HG02852 (cell line): ENCODE measurements at regions not wholly inside any gene's neighbourhood (a gene's known extent, or its start where the extent isn't known, plus 50 kb on each side); places are given as distances from the start of the nearest gene placed in this dataset.

ENCODE experiments used
- ATAC-seq: cut with Tn5 transposase; IDR thresholded peaks from one replicate; pipeline ENCODE4 v1.9.1; 2021; ENCODE audit warnings: mild to moderate bottlenecking, moderate library complexity; ENCODE audit not compliant: unreplicated experiment

DNA sequence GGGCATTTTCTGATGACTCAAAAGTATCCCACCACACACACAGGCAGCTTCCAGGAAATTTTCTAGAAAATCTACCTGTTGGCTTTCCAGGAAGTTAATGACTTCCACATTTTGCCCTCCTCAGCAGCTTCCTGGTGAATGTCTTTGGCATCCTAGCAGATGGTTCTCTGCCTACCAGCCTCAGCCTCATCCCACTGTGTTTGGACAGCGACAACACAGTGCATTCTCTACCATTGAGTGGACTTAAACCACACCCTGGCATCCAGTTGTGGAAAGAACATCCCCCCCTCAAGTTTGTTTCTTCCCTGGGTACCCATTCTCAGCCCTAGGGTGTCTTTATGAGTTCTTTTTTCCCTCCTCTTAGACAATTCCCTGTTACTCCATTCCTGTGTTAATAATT lies 50.8 kb upstream of the GADL1 start:
- no peak for ATAC-seq

GRCh38 chr3:30948426-30948825 lies 54.0 kb upstream of the GADL1 start:
- ATAC-seq: no peak

GRCh38 chr3:30951826-30952225 lies 57.4 kb upstream of the GADL1 start:
- no peak for ATAC-seq

DNA sequence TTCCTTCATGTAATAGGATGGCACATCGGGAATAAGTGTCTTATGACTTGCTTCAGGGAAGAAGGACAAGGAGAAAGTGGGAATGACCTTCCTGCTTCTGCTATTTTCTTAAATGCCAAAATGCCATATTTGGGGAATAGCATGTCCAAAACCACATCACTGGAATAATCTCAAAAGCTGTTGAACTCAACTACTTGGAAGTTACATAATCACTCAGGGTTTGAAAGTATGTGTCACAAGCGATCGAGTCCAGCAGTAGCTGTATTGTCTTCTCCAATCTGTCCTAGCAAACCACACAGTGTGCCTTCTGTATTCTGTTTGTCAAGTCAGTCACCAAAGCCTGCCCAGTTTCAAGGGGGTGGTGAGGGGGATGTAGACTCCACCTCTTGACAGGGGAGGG lies 58.3 kb upstream of the GADL1 start:
- no peak for ATAC-seq

- ATAC-seq: no peak
These were observed 60.0 kb upstream of the GADL1 start for GRCh38 chr3:30954426-30954825.

DNA sequence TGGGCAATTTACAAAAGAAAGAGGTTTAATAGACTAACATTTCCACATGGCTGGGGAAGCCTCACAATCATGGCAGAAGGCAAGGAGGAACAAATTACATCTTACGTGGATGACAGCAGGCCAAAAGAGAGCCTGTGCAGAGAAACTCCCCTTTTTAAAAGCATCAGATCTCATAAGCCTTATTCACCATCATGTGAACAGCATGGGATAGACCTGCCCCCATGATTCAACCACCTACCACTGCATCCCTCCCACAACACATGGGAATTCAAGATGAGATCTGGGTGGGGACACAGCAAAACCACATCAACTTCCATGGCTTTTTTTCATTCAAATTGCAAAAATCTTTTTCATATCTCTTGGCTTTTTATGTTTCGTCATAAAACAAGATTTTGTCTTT lies 67.6 kb upstream of the GADL1 start:
- no peak for ATAC-seq

DNA sequence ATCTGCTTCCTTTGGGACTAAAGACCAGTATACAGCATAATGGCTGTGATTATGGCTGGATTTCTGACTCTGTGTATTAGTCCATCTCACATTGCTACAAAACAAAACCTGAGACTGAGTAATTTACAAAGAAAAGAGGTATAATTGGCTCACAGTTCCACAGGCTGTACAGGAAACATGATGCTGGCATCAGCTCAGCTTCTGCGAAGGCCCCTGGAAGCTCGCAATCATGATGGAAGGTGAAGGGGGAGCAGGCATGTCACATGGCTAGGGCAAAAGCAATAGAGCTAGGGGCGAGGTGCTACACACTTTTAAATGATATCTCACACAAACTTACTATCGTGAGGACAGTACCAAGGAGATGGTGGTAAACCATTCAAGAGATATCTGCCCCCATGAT lies 68.0 kb upstream of the GADL1 start:
- ATAC-seq: no peak

GRCh38 chr3:30963223-30963722 lies 68.8 kb upstream of the GADL1 start:
- no peak for ATAC-seq

- ATAC-seq: peak; percentile 94
These were observed 70.2 kb upstream of the GADL1 start for GRCh38 chr3:30964612-30965011.

DNA sequence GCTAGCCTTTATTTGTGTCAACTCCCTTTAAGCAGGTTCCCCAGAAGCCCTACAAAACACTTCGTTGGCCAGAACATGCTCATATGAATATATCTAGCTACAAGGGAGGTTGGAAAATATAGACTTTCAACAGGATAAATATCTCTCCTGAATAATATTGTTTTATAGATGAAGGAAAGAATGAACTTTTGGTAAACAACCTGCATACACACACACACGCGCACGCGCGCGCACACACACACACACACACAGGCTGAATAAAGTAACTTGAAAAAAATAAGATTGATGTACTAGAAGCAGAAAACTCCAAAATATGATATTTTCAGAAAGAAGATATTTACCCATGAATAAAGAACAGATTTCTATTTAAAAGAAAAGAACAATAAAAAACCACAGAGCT lies 72.4 kb upstream of the GADL1 start:
- no peak for ATAC-seq

DNA sequence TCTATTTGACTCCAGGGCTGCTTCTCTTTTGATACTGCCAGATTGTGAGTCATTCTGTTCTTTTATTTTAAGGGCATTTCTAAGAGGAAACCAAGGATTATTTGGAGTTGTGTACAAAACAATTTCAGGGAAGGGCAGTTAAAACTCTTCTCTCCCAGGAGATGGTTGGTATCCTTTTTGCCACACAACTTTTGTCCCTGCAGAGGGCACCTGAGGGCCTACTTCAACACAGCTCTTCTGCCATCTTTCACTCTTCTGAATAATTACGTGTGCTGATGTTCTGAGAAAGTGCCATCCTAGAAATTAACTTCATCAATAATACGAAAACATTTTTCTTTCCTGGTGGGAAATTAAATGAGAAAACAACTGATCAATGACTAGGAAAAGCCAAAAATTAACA lies 75.7 kb upstream of the GADL1 start:
- ATAC-seq: no peak

GRCh38 chr3:30972449-30972848 lies 78.0 kb upstream of the GADL1 start:
- no peak for ATAC-seq

GRCh38 chr3:30974071-30974470 lies 79.6 kb upstream of the GADL1 start:
- ATAC-seq: no peak

GRCh38 chr3:30977592-30977991 lies 83.1 kb upstream of the GADL1 start:
- no peak for ATAC-seq

DNA sequence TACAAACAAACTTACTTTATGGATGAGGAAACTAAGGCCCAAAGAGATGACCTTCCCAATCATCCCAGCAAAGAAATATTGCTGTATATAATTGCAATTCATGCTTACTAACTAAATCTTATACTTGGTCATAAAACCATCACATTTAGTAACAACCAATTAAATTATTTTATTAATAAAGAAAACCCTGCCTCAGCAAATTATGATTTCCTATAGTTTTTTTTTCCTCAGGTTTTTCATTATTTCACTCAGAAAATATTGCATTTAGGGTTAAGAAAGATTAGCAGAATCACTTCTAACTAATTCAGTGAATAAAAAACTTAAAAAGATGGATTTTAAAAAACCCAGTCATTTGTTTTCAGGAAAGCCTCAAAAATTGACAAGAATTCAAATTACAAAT lies 86.5 kb upstream of the GADL1 start:
- no peak for ATAC-seq

DNA sequence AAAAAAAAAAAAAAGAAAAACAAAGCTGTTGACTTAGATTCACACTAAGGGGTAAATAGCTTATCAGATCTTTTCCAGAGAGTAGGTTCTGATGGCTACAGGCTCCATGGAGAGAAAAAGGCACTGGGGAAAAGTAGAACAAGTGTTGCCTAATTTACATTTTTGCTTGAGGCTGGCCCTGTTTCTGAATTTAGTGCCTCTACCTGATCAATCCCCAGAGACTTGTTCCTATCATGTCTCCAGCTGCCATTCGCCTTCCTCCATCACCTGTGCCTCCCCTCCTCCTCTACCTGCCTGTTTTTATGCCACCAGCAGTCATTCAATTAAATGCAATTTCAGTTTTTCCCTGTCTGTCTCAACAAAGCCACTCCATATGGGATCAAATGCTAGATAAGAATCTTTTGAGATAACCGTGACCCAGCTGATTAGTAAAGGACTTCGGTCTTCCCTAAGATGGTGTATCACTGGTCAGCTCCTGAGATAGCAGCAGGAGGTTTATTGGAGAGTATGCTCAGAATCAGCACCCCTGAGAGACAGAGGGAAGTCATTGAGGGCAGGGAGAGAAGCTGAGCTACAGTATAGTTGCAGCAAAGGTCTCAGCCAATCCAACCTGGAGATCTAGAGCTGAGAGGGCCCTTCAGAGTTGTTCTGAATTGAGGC lies 88.1 kb upstream of the GADL1 start:
- ATAC-seq: no peak

DNA sequence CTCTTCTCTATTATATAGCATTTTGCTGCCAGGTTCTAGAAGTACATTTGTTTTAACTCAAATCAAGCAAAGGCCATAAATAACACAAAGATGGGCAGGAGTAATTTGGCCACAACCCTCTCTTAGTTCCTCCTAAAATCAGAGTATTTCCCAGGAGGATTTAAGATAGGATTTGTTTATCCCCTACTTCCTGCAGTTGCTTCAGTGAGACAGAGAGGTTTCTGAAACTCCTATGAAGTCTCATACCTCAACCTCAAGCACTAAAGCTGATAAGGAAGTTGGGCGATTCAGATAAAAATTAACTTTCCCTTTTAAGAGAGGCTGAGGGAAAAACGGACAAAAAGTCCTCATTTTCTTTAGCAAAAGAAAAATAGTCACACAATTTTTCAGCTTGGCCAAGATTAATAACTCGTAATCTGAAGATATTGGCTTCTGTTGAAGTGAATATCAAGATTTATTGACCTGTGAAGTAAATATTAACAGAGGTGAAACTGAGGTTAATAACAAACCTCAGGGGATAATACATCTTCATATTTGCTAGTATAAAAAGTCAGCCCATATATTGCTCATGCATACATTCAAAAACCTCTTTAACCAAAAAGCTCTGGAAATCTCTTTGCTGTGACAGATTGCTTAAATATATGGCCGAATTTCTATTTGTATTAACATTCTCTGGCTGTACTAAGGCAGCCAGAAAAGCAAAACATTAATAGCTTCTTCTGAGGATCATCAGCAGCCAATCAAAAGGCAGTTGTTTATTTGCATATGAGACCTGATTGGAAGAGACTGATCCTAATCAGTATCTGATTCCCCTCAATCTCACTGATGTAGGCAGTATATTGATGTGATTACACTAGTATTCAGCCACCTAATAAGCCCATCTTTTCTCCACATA lies 90.6 kb upstream of the GADL1 start:
- peak; percentile 52 for ATAC-seq

DNA sequence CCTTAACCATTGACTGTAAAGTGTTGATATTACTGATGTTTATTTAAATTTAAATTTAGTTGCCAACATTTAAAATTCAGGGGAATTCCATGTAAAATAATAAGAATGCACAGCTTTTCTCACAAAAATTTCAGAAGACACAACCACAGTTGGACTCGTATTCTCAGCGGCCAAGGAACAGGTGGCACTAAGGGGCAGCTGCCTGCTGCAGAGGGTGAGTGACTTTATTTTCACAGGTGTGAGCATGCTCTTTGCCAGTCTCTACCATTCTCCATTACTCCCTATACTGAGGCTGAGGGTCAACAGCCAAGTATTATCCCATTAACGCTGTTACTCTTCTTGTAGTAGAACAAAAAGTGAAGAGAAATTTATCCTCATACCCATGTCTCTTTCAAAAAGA lies 92.1 kb upstream of the GADL1 start:
- no peak for ATAC-seq

GRCh38 chr3:30988769-30989168 lies 94.3 kb upstream of the GADL1 start:
- ATAC-seq: no peak

GRCh38 chr3:30989276-30990030 lies 95.0 kb upstream of the GADL1 start:
- ATAC-seq: no peak

DNA sequence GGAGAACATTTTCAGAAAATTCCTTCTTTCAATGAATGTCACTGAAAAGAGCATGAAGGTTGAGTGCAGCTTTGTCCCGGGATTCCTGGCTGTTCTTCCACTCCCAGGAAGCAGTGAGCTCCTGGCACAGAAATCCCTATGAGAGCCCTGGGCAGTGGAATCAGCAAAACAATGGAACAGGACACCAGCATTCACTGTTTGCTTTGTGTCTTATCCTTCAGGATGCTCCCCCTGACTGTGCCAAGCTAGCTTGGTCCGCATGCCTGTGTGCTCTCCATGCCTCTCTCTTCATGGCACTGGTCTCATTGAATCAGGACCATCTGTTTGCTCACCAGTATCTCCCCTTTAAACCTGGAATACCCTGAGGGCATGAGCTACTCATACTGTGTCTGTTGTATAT lies 102.0 kb upstream of the GADL1 start:
- no peak for ATAC-seq

GRCh38 chr3:31002730-31003129 lies 108.3 kb upstream of the GADL1 start:
- peak; percentile 64 for ATAC-seq
